GM23338 (cell line): ENCODE measurements at regions not wholly inside any gene's neighbourhood (a gene's known extent, or its start where the extent isn't known, plus 50 kb on each side); places are given as distances from the start of the nearest gene placed in this dataset.

ENCODE experiments used
- CREB1 ChIP-seq: fragments of 250-450 bp; sonication (Bioruptor Pico); IDR thresholded peaks from 2 replicates; pipeline ENCODE4 v1.5.0; 2020; ENCODE audit warnings: low read depth, mild to moderate bottlenecking, moderate library complexity
- EZH2 ChIP-seq: fragments of 200-600 bp; sonication (generic); IDR thresholded peaks from one replicate; pipeline ENCODE4 v1.8.0; 2017; ENCODE audit warnings: antibody characterized with exemption, mild to moderate bottlenecking, low read depth; ENCODE audit not compliant: unreplicated experiment
- EZH2phosphoT487 ChIP-seq: fragments of 200-600 bp; sonication (generic); IDR thresholded peaks from one replicate; pipeline ENCODE4 v1.8.1; 2018; ENCODE audit warnings: antibody characterized with exemption; ENCODE audit not compliant: unreplicated experiment
- JUNB ChIP-seq: IDR thresholded peaks from one replicate; pipeline ENCODE4 v1.6.1; 2016; ENCODE audit warnings: antibody characterized with exemption; ENCODE audit not compliant: unreplicated experiment
- NANOG ChIP-seq: IDR thresholded peaks from 2 replicates; pipeline ENCODE4 v1.6.1; 2016; ENCODE audit warnings: antibody characterized with exemption, borderline replicate concordance
- POLR2AphosphoS5 ChIP-seq: IDR thresholded peaks from 2 replicates; pipeline ENCODE4 v1.6.1; 2016; ENCODE audit warnings: antibody characterized with exemption, low read depth
- STAT1 ChIP-seq: IDR thresholded peaks from one replicate; pipeline ENCODE4 v1.6.1; 2016; ENCODE audit warnings: antibody characterized with exemption; ENCODE audit not compliant: unreplicated experiment
- ZNF114 ChIP-seq: fragments of 250-450 bp; sonication (Bioruptor Pico); IDR thresholded peaks from 2 replicates; pipeline ENCODE4 v1.5.0; 2020; ENCODE audit warnings: mild to moderate bottlenecking, moderate library complexity
- ZNF331 ChIP-seq: fragments of 250-450 bp; sonication (Bioruptor Pico); IDR thresholded peaks from 2 replicates; pipeline ENCODE4 v1.5.0; 2020; ENCODE audit warnings: low read depth, mild to moderate bottlenecking, moderate library complexity
- TF ChIP-seq, protein P1 (sequence below), 2 experiments: fragments of 200-600 bp in 1 of 2; sonication (generic) in 1 of 2; conservative IDR thresholded peaks; 2 replicates each; pipeline versions ENCODE4 v1.5.1 to v1.6.1; 2016 to 2017; ENCODE audit warnings: antibody characterized with exemption in 2 of 2, low read depth in 2 of 2, mild to moderate bottlenecking in 2 of 2, moderate library complexity in 1 of 2
- TF ChIP-seq, protein P2 (sequence below): IDR thresholded peaks from one replicate; pipeline ENCODE4 v1.6.1; 2018; ENCODE audit warnings: antibody characterized with exemption; ENCODE audit not compliant: unreplicated experiment
- TF ChIP-seq, protein P3 (sequence below): IDR thresholded peaks from 2 replicates; pipeline ENCODE4 v1.6.1; 2016; ENCODE audit warnings: antibody characterized with exemption
- TF ChIP-seq, protein P4 (sequence below): fragments of 250-450 bp; sonication (Bioruptor Pico); IDR thresholded peaks from 2 replicates; pipeline ENCODE4 v1.5.0; 2020; ENCODE audit warnings: mild to moderate bottlenecking, moderate library complexity

DNA sequence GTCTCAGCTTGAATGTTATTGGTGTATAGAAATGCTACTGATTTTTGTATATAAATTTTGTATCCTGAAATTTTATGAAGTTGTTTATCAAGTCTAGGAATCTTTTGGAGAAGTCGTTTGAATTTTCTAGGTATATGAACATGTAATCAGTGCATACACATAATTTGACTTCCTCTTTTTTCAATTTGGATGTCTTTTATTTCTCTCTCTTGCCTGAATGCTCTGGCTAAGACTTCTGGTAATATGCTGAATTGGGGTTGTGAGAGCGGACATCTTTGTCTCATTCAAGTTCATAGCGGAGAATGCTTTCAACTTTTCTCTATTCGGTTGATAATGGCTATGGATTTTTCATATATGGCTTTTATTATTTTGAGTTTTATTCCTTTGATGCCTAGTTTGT is 100.9 kb upstream of the MCTP2 start:
- TF ChIP-seq, protein P1, sequence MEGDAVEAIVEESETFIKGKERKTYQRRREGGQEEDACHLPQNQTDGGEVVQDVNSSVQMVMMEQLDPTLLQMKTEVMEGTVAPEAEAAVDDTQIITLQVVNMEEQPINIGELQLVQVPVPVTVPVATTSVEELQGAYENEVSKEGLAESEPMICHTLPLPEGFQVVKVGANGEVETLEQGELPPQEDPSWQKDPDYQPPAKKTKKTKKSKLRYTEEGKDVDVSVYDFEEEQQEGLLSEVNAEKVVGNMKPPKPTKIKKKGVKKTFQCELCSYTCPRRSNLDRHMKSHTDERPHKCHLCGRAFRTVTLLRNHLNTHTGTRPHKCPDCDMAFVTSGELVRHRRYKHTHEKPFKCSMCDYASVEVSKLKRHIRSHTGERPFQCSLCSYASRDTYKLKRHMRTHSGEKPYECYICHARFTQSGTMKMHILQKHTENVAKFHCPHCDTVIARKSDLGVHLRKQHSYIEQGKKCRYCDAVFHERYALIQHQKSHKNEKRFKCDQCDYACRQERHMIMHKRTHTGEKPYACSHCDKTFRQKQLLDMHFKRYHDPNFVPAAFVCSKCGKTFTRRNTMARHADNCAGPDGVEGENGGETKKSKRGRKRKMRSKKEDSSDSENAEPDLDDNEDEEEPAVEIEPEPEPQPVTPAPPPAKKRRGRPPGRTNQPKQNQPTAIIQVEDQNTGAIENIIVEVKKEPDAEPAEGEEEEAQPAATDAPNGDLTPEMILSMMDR (conservative IDR thresholded peaks at IDR 0.05; ENCODE audit: low read depth in 2 of 2) = no peak
- TF ChIP-seq EZH2 = no peak
- TF ChIP-seq EZH2phosphoT487 = no peak
- no peak for TF ChIP-seq POLR2AphosphoS5
- TF ChIP-seq, protein P2, sequence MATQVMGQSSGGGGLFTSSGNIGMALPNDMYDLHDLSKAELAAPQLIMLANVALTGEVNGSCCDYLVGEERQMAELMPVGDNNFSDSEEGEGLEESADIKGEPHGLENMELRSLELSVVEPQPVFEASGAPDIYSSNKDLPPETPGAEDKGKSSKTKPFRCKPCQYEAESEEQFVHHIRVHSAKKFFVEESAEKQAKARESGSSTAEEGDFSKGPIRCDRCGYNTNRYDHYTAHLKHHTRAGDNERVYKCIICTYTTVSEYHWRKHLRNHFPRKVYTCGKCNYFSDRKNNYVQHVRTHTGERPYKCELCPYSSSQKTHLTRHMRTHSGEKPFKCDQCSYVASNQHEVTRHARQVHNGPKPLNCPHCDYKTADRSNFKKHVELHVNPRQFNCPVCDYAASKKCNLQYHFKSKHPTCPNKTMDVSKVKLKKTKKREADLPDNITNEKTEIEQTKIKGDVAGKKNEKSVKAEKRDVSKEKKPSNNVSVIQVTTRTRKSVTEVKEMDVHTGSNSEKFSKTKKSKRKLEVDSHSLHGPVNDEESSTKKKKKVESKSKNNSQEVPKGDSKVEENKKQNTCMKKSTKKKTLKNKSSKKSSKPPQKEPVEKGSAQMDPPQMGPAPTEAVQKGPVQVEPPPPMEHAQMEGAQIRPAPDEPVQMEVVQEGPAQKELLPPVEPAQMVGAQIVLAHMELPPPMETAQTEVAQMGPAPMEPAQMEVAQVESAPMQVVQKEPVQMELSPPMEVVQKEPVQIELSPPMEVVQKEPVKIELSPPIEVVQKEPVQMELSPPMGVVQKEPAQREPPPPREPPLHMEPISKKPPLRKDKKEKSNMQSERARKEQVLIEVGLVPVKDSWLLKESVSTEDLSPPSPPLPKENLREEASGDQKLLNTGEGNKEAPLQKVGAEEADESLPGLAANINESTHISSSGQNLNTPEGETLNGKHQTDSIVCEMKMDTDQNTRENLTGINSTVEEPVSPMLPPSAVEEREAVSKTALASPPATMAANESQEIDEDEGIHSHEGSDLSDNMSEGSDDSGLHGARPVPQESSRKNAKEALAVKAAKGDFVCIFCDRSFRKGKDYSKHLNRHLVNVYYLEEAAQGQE = no peak
- no peak for TF ChIP-seq JUNB
- TF ChIP-seq, protein P3, sequence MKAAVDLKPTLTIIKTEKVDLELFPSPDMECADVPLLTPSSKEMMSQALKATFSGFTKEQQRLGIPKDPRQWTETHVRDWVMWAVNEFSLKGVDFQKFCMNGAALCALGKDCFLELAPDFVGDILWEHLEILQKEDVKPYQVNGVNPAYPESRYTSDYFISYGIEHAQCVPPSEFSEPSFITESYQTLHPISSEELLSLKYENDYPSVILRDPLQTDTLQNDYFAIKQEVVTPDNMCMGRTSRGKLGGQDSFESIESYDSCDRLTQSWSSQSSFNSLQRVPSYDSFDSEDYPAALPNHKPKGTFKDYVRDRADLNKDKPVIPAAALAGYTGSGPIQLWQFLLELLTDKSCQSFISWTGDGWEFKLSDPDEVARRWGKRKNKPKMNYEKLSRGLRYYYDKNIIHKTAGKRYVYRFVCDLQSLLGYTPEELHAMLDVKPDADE = no peak
- no peak for TF ChIP-seq CREB1 (CRISPR knock-in tag)
- TF ChIP-seq NANOG = no peak
- TF ChIP-seq STAT1 = no peak
- no peak for TF ChIP-seq ZNF331 (CRISPR knock-in tag)
- TF ChIP-seq, protein P4, sequence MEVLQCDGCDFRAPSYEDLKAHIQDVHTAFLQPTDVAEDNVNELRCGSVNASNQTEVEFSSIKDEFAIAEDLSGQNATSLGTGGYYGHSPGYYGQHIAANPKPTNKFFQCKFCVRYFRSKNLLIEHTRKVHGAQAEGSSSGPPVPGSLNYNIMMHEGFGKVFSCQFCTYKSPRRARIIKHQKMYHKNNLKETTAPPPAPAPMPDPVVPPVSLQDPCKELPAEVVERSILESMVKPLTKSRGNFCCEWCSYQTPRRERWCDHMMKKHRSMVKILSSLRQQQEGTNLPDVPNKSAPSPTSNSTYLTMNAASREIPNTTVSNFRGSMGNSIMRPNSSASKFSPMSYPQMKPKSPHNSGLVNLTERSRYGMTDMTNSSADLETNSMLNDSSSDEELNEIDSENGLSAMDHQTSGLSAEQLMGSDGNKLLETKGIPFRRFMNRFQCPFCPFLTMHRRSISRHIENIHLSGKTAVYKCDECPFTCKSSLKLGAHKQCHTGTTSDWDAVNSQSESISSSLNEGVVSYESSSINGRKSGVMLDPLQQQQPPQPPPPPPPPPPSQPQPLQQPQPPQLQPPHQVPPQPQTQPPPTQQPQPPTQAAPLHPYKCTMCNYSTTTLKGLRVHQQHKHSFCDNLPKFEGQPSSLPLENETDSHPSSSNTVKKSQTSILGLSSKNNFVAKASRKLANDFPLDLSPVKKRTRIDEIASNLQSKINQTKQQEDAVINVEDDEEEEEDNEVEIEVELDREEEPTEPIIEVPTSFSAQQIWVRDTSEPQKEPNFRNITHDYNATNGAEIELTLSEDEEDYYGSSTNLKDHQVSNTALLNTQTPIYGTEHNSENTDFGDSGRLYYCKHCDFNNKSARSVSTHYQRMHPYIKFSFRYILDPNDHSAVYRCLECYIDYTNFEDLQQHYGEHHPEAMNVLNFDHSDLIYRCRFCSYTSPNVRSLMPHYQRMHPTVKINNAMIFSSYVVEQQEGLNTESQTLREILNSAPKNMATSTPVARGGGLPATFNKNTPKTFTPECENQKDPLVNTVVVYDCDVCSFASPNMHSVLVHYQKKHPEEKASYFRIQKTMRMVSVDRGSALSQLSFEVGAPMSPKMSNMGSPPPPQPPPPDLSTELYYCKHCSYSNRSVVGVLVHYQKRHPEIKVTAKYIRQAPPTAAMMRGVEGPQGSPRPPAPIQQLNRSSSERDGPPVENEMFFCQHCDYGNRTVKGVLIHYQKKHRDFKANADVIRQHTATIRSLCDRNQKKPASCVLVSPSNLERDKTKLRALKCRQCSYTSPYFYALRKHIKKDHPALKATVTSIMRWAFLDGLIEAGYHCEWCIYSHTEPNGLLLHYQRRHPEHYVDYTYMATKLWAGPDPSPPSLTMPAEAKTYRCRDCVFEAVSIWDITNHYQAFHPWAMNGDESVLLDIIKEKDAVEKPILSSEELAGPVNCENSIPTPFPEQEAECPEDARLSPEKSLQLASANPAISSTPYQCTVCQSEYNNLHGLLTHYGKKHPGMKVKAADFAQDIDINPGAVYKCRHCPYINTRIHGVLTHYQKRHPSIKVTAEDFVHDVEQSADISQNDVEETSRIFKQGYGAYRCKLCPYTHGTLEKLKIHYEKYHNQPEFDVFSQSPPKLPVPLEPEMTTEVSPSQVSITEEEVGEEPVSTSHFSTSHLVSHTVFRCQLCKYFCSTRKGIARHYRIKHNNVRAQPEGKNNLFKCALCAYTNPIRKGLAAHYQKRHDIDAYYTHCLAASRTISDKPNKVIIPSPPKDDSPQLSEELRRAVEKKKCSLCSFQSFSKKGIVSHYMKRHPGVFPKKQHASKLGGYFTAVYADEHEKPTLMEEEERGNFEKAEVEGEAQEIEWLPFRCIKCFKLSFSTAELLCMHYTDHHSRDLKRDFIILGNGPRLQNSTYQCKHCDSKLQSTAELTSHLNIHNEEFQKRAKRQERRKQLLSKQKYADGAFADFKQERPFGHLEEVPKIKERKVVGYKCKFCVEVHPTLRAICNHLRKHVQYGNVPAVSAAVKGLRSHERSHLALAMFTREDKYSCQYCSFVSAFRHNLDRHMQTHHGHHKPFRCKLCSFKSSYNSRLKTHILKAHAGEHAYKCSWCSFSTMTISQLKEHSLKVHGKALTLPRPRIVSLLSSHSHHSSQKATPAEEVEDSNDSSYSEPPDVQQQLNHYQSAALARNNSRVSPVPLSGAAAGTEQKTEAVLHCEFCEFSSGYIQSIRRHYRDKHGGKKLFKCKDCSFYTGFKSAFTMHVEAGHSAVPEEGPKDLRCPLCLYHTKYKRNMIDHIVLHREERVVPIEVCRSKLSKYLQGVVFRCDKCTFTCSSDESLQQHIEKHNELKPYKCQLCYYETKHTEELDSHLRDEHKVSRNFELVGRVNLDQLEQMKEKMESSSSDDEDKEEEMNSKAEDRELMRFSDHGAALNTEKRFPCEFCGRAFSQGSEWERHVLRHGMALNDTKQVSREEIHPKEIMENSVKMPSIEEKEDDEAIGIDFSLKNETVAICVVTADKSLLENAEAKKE (CRISPR knock-in tag) = no peak
- TF ChIP-seq ZNF114 (CRISPR knock-in tag) = no peak
